Activated T-cell treated with anti-CD3 and anti-CD28 coated beads, Interleukin-2, amount 50 U/mL, for 72 hours (primary cell): ENCODE measurements at regions not wholly inside any gene's neighbourhood (a gene's known extent, or its start where the extent isn't known, plus 50 kb on each side); places are given as distances from the start of the nearest gene placed in this dataset.

ENCODE experiments used
- ATAC-seq, 2 donors: fragments of 150-1000 bp; cut with Tn5 transposase; replicated peaks in 1 of 2; 2 replicates each; pipeline ENCODE4 v1.10.0; 2021; ENCODE audit warnings: moderate library complexity in 2 of 2, mild to moderate bottlenecking in 1 of 2
- DNase-seq, 2 donors: peaks; one replicate each; pipeline ENCODE4 v3.0.0; 2021 to 2022; ENCODE audit warnings: mixed read lengths in 1 of 2
- H3K27ac Mint-ChIP-seq: one replicate; pipeline ENCODE4 v1.8.0; 2022; ENCODE audit warnings: mild to moderate bottlenecking, moderate library complexity, mixed read lengths
- H3K27me3 Mint-ChIP-seq: one replicate; pipeline ENCODE4 v1.8.0; 2022; ENCODE audit warnings: low read depth, mixed read lengths
- H3K36me3 Mint-ChIP-seq, 2 donors: one replicate each; pipeline ENCODE4 v1.8.0; 2022; ENCODE audit warnings: mixed read lengths in 2 of 2, mild to moderate bottlenecking in 1 of 2; ENCODE audit not compliant: insufficient read depth in 2 of 2
- H3K4me1 Mint-ChIP-seq: one replicate; pipeline ENCODE4 v1.8.0; 2022; ENCODE audit warnings: low read depth, mixed read lengths
- H3K4me3 Mint-ChIP-seq, 2 donors: one replicate each; pipeline ENCODE4 v1.8.0; 2022; ENCODE audit warnings: mild to moderate bottlenecking in 2 of 2, mixed read lengths in 2 of 2, moderate library complexity in 2 of 2
- H3K9me3 Mint-ChIP-seq, 2 donors: one replicate each; pipeline ENCODE4 v1.8.0; 2022; ENCODE audit warnings: mixed read lengths in 2 of 2

DNA sequence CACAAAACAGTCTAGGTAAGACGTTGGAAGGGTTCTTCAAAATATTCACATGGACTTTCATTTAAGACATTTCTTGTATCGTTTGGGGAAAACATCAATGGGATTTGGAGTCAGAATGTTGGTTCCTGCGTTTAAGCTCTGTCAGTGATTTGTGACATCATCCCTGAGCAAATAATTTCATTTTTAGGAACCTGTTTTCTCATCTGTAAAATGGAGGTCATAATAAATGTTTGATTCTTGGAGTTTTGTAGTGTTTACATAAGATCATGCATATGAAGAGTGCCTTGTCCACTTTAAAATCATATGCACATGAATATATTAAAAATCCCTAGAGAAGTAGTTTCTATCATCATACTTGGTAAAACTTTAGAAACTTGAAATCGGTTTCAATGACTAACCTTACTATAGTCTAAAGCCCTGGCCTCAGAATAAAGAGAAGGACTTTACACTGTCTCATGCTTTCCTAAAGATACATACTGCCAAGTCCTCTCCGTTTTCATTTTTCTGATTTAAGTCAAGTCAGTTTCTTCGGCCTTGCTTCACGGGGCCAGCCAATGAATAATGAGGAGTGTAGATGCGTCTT, 178.4 kb downstream of the ADSS2 start:
- H3K4me1 Mint-ChIP-seq = peaks cover 11% of the 10 kb centered on the region
- no peaks in the 10 kb centered on the region for H3K27me3 Mint-ChIP-seq
- DNase-seq = no peak
- ATAC-seq = no peak
- no peak overlapping the region for H3K27ac Mint-ChIP-seq
- H3K9me3 Mint-ChIP-seq = peaks cover 2 to 6% of the 10 kb centered on the region in 2 donors
- peaks cover 0 to 5% of the 10 kb centered on the region in 2 donors for H3K36me3 Mint-ChIP-seq
- no peak overlapping the region for H3K4me3 Mint-ChIP-seq

DNA sequence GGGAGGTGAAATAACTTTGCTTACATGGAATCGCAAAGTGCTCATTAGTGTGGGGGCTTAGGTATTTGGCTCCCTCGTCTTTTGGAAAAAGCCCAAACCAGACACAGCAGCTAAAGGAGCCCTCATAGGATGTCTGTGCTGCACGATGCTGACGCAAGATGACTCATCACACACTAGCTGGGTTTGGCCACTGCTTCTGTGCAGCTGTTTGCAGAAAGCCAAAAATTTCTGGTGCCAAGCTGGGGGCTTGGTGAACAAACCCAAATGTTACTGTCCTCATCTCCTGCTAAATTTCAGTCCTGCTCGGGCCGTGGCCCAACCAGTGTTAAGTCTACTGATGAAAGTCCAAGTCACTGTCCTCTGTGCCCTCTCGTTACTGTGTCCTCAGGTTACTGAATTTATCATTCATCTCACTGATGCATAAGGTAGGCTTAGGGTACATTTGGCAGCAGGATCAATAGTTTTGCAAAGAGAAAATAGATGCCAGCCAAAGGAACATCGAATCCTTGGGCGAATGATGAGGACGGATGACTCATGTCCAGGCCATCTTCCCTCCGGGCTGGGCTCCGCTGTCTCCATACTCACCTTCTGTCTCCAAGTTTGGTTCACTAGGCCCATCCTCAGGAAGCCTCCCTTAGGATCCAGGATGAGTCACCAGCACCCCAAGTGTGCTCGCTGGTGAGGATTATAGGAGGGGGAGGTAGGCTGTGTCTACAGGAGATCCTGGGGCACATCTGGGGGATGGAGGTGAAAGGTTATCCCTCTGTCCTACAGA, 177.7 kb downstream of the ADSS2 start:
- Mint-ChIP-seq H3K27ac (no peak overlapping the region), H3K9me3 (peaks cover 2 to 6% of the 10 kb centered on the region in 2 donors), H3K4me1 (peaks cover 11% of the 10 kb centered on the region), H3K4me3 (no peak overlapping the region), H3K27me3 (no peaks in the 10 kb centered on the region), H3K36me3 (peaks cover 1 to 6% of the 10 kb centered on the region in 2 donors)
- DNase-seq (peak; percentile 2 to 20), ATAC-seq (peak; percentile 55 to 66)

DNA sequence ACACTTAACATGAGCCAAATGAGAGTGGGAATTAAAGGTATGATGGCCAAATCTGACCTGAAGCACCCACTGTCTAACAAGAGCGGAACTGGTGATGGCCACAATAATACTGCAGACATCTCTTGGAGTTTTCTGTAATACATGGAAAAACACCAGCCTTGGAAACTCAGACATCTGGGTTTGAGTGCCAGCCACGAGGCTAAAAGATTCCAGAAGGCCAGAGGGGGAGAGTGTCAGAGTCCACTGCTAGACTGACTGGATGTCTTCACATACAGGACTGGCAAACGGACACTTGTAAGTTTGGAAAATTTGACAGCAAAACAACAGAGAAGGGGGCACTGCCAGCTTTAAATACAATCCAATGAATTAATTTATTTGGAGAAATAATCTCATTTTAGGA, 175.1 kb downstream of the ADSS2 start:
- ATAC-seq (no peak), DNase-seq (no peak)
- Mint-ChIP-seq H3K36me3 (peaks cover 1% of the 10 kb centered on the region in 2 donors), H3K9me3 (no peaks in the 10 kb centered on the region), H3K4me1 (peaks cover 11% of the 10 kb centered on the region), H3K27me3 (no peaks in the 10 kb centered on the region), H3K4me3 (no peak overlapping the region), H3K27ac (no peak overlapping the region)

DNA sequence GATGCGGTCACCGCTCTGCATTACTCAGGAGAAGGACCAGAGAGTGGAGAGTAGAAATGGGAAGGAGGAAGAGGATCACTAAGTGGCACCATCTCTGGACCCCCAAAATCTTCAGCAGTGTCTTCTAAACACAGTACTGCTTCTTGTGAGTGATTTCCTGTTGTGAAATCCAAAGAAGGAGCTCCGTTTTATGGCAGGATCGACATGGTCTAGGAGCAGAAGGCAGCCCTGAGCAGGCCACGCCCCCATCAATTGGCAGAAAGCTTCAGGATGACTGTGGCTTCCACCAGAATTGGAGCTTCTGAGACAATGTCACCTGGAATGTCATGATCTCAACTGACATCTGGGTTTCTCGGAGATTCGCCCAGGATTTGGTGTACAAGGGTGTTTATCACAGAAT, 171.5 kb downstream of the ADSS2 start:
- DNase-seq (no peak), ATAC-seq (no peak)
- peaks cover 1% of the 10 kb centered on the region in 2 donors for H3K36me3 Mint-ChIP-seq
- no peaks in the 10 kb centered on the region for H3K27me3 Mint-ChIP-seq
- H3K27ac Mint-ChIP-seq = no peak overlapping the region
- H3K4me1 Mint-ChIP-seq = peaks cover 6% of the 10 kb centered on the region
- H3K9me3 Mint-ChIP-seq = no peaks in the 10 kb centered on the region
- H3K4me3 Mint-ChIP-seq = no peak overlapping the region

DNA sequence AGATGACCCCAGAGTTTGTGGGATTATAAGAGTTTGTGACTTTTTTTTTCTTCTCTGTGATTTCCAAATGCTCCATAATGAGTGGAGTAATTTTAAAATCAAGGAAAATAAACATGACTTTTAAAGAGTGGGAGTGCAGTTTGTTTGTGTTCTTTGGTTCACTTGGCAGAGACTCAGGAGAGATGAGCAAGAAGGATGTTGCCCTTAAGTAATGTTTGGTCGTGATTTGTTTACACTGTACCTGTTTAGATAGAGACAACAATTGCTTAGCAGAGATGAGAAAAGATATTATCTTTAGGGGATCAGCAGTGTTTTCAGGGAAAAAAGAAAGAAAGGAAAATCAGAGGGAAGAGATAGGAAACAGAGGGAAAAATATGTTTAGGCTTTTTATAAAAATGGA, 170.8 kb downstream of the ADSS2 start:
- peaks cover 1% of the 10 kb centered on the region in 2 donors for H3K36me3 Mint-ChIP-seq
- DNase-seq = no peak
- H3K9me3 Mint-ChIP-seq = no peaks in the 10 kb centered on the region
- no peak overlapping the region for H3K4me3 Mint-ChIP-seq
- ATAC-seq = no peak
- H3K27me3 Mint-ChIP-seq = no peaks in the 10 kb centered on the region
- peak overlapping the region; percentile 43 for H3K27ac Mint-ChIP-seq
- peaks cover 6% of the 10 kb centered on the region for H3K4me1 Mint-ChIP-seq

DNA sequence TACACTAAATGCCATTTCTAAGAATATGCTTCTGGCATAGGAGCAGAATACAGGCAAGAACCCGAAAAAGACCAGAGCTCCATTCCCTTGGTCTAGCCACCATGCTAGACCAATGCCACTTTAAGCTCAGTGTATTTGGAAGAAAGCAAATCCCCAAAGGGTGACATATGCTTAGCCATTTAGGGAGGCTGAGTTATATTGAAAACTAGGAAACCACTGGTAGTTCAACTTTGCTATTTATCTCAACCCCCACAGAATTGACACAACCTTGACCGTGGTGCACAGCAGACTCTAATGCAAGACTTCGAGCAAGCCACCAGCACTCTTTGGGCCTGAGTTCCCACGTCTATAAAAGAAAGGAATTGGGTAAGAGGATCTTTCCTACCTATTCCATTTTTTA, 167.9 kb downstream of the ADSS2 start:
- ATAC-seq (peak in 1 of 2 donors; percentile 24), DNase-seq (no peak)
- Mint-ChIP-seq H3K4me1 (peaks cover 6% of the 10 kb centered on the region), H3K27ac (no peak overlapping the region), H3K36me3 (peaks cover 2 to 4% of the 10 kb centered on the region in 2 donors), H3K4me3 (no peak overlapping the region), H3K27me3 (no peaks in the 10 kb centered on the region), H3K9me3 (peaks cover 0 to 2% of the 10 kb centered on the region in 2 donors)

DNA sequence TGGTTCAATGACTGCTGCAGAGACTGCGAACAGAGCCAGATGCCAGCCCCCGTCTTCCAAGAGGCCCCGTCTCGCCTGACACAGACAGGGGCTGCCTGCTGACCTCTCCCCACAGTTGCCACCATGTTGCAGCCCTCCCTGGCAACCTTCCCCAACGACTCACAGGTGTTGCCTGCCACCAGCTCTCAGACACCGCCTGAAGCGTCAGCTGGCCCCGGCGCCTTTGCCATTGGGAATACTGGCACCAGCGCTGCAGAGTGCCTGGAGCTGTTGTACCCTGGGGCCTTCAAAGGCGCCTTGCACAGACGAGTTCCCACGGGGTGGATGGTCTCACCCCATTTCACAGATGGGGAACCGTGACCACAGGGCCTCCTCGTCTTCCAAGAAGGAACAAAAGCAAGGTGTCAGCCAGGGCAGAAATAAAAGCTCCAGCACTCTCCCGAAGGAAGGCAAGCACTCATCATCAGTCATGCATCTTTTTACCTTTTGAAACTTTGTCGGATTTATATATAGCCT, 167.0 kb downstream of the ADSS2 start:
- Mint-ChIP-seq H3K4me1 (peaks cover 6% of the 10 kb centered on the region), H3K36me3 (peaks cover 3% of the 10 kb centered on the region in 2 donors), H3K9me3 (peaks cover 0 to 2% of the 10 kb centered on the region in 2 donors), H3K27ac (no peak overlapping the region), H3K27me3 (no peaks in the 10 kb centered on the region), H3K4me3 (no peak overlapping the region)
- ATAC-seq (no peak), DNase-seq (no peak)

DNA sequence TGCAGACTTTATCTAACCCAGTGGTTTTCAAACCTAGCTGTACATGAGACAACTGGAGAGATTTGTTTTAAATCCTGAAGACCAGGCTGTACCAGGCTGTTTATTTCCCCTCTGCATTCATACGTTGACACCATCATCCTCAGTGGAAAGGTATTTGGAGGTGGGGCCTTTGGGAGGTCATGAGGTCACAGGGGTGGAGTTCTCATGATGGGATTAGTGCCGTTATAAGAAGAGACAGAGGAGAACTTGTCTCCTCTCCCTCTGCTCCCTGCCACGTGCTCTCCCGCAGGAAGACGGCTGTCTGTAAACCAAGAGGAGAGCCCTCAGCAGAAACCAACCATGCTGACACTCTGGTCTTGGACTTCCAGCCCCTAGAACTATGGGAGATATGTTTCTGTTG, 165.4 kb downstream of the ADSS2 start:
- Mint-ChIP-seq H3K27ac (no peak overlapping the region), H3K36me3 (peaks cover 3% of the 10 kb centered on the region in 2 donors), H3K4me3 (no peak overlapping the region), H3K9me3 (peaks cover 0 to 2% of the 10 kb centered on the region in 2 donors), H3K27me3 (no peaks in the 10 kb centered on the region), H3K4me1 (peaks cover 10% of the 10 kb centered on the region)
- ATAC-seq (no peak), DNase-seq (no peak)

DNA sequence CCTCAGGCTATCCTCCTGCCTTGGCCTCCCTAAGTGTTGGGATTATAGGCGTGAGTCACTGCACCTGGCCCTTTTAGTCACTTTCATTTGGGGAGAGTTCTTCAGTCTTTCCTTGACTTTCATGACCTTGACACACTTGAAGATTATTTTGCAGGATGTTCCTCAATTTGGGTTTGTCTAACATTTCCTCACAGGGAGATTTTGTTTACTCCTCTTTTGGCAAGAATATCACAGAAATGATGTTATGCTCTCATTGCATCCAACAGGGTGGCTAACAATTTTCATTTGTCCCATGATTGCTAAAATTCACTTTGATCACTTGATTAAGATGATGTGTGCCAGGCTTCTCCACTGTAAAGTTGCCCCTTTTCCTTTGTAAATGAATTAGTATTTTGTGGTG, 164.0 kb downstream of the ADSS2 start:
- ATAC-seq = no peak
- Mint-ChIP-seq H3K36me3 (peaks cover 3% of the 10 kb centered on the region in 2 donors), H3K4me3 (no peak overlapping the region), H3K9me3 (peaks cover 0 to 2% of the 10 kb centered on the region in 2 donors), H3K27me3 (no peaks in the 10 kb centered on the region), H3K27ac (no peak overlapping the region), H3K4me1 (peaks cover 20% of the 10 kb centered on the region)
- DNase-seq = no peak

DNA sequence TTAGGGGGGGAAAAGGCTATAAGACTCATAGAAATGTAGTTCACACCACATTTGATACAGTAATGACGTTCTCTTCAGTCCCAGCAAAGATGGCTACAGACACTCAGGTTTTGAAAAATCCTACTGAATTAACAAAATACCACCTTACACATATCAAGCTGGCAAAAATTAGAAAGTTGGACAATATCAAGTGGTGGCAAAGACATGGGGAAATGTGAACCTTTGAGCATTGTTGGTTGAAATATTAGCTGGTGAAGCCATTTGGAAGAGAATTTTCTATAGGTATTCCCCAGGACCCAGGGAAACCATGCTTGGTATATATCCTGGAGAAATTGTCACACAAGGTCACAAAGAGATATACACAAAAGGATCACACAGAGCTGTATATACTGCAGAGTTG, 163.0 kb downstream of the ADSS2 start:
- H3K27ac Mint-ChIP-seq = no peak overlapping the region
- DNase-seq = no peak
- peaks cover 16% of the 10 kb centered on the region for H3K4me1 Mint-ChIP-seq
- H3K36me3 Mint-ChIP-seq = peaks cover 3% of the 10 kb centered on the region in 2 donors
- H3K27me3 Mint-ChIP-seq = no peaks in the 10 kb centered on the region
- no peak for ATAC-seq
- H3K9me3 Mint-ChIP-seq = peaks cover 0 to 2% of the 10 kb centered on the region in 2 donors
- no peak overlapping the region for H3K4me3 Mint-ChIP-seq

DNA sequence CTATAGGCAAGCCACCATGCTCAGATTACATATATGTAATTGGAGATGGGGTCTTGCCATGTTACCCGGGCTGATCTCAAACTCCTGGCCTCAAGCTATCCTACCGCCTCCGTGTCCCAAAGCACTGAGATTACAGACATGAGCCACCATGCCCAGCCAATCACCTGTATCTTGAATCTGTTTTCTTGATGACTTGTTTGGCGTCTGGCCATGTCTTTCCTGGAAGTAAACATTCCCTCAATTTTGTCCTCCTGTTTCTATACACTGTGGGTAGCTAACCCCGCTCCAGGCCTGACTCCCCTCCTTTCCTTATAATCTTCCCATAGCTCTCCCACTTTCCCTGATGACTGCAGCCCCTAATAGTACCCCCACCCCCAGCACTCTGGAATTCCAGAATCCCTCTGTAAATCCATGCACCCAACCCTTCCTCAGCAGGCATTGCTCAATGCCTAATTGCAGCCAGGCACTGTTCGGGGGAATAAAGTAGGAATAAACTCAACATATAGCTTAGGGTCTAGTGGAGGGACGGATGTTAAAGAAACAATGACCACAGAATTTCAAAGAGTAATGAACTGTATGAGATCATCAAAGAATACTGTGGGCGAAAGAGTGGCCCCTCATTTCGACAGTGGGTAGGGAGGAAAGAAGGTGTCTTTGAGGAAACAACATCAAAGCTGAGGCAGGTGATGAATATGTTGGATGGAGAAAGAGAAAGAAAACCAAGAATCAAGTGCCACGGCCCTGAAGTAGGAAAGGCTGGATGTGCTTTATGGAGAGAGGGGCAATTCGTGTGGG, 161.5 kb downstream of the ADSS2 start:
- no peak overlapping the region for H3K4me3 Mint-ChIP-seq
- ATAC-seq (no peak), DNase-seq (no peak)
- peaks cover 3% of the 10 kb centered on the region in 2 donors for H3K36me3 Mint-ChIP-seq
- H3K27me3 Mint-ChIP-seq = no peaks in the 10 kb centered on the region
- H3K4me1 Mint-ChIP-seq = peaks cover 14% of the 10 kb centered on the region
- peaks cover 0 to 2% of the 10 kb centered on the region in 2 donors for H3K9me3 Mint-ChIP-seq
- no peak overlapping the region for H3K27ac Mint-ChIP-seq

DNA sequence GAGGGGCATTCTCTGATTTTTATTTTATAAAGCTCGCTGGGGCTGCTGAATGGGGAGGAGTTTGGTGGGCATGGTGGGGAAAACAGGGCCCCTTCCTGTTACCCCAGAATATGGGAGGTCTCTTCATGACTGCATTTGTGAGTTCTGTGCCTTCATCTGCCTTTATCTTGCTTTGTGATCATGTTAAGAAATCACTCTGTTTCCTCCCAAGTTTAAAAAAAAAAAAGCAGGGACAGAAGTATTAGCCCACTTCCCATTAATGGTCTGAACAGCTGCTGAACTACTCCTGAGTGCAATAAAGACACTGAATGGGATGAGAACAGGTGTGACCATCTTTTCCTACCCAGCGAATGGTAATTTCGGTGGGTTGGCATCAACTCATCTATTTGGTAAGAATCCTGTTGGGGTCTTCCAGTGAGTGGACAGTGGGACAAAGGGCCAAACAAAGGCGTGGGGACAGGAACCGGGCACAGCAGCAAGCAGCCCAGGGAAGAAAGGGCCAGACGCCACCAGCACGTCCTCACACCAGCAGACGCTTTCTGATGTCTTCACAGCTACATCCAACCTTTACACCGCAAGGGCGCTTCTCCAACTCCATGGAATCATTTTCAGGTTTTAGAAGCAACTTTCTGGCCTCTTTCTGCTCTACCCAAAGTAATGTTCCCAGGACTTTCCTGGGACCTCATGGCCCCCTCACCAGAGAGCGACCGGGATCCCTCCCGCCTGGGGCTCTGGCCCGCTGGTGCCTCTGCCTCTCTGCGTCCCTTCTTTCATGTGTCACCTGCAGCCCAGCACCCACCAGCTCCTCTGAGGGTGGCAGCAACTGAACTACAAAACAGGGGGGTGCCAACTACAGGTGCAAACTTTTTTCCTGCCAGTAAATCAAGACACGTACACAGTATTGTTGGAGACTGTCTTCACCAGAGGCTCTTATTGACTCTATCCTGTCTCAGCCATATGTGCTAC, 160.2 kb downstream of the ADSS2 start:
- Mint-ChIP-seq H3K9me3 (peaks cover 0 to 2% of the 10 kb centered on the region in 2 donors), H3K36me3 (peaks cover 3% of the 10 kb centered on the region in 2 donors), H3K27ac (no peak overlapping the region), H3K4me3 (no peak overlapping the region), H3K27me3 (no peaks in the 10 kb centered on the region), H3K4me1 (peaks cover 14% of the 10 kb centered on the region)
- no peak for ATAC-seq
- no peak for DNase-seq
